GM21390 (cell line): ENCODE measurements at regions not wholly inside any gene's neighbourhood (a gene's known extent, or its start where the extent isn't known, plus 50 kb on each side); places are given as distances from the start of the nearest gene placed in this dataset.

Experiments used
- ATAC-seq: cut with Tn5 transposase; IDR thresholded peaks from one replicate; pipeline ENCODE4 v1.9.1; 2021; ENCODE audit not compliant: unreplicated experiment

GRCh38 chr2:74759986-74760385, 73.9 kb upstream of the HK2 start:
- no peak for ATAC-seq

- no peak for ATAC-seq
These were observed 72.9 kb upstream of the HK2 start for GRCh38 chr2:74760875-74761630.

GRCh38 chr2:74762789-74763188, 71.1 kb upstream of the HK2 start:
- no peak for ATAC-seq

- ATAC-seq = no peak
These were observed 69.9 kb upstream of the HK2 start for GRCh38 chr2:74763962-74764428.

GRCh38 chr2:74764429-74765272, 69.3 kb upstream of the HK2 start:
- no peak for ATAC-seq

- ATAC-seq = no peak
These were observed 67.1 kb upstream of the HK2 start for GRCh38 chr2:74766780-74767179.

- ATAC-seq = no peak
These were observed 66.3 kb upstream of the HK2 start for GRCh38 chr2:74767618-74768017.

- no peak for ATAC-seq
These were observed 65.5 kb upstream of the HK2 start for GRCh38 chr2:74768401-74768914.

GRCh38 chr2:74772046-74772445, 61.9 kb upstream of the HK2 start:
- ATAC-seq = no peak

- peak; percentile 54 for ATAC-seq
These were observed 56.6 kb upstream of the HK2 start for GRCh38 chr2:74777161-74777900.

GRCh38 chr2:74778381-74779264, 55.3 kb upstream of the HK2 start:
- ATAC-seq = no peak

GRCh38 chr2:74779265-74779558, 54.7 kb upstream of the HK2 start:
- no peak for ATAC-seq

GRCh38 chr2:74779587-74780135, 54.3 kb upstream of the HK2 start:
- ATAC-seq = no peak
